Stomach (tissue), 4 donors: ENCODE measurements at regions not wholly inside any gene's neighbourhood (a gene's known extent, or its start where the extent isn't known, plus 50 kb on each side); places are given as distances from the start of the nearest gene placed in this dataset.

Experiments used
- EP300 ChIP-seq: sonication (generic); formaldehyde crosslinking; IDR thresholded peaks from one replicate; pipeline ENCODE4 v1.6.1; 2017; ENCODE audit warnings: antibody characterized with exemption
- POLR2A ChIP-seq, 4 donors: fragments of 450-650 bp; IDR thresholded peaks; one replicate each; pipeline ENCODE4 v1.6.1; 2016; ENCODE audit warnings: antibody characterized with exemption in 4 of 4, control low read depth in 2 of 4, mild to moderate bottlenecking in 1 of 4, moderate library complexity in 1 of 4
- POLR2AphosphoS5 ChIP-seq, 3 donors: sonication (generic); formaldehyde crosslinking; IDR thresholded peaks; one replicate each; pipeline ENCODE4 v1.6.1; 2016; ENCODE audit warnings: antibody characterized with exemption in 3 of 3
- TF ChIP-seq, protein P1 (sequence below), 7 experiments: fragments of 450-650 bp in 4 of 7; fragments of 200-600 bp in 3 of 7; sonication (generic) in 3 of 7; IDR thresholded peaks; one replicate each; pipeline ENCODE4 v1.5.1; 2016 to 2019; ENCODE audit warnings: antibody characterized with exemption in 7 of 7, control low read depth in 2 of 7, mild to moderate bottlenecking in 1 of 7

DNA sequence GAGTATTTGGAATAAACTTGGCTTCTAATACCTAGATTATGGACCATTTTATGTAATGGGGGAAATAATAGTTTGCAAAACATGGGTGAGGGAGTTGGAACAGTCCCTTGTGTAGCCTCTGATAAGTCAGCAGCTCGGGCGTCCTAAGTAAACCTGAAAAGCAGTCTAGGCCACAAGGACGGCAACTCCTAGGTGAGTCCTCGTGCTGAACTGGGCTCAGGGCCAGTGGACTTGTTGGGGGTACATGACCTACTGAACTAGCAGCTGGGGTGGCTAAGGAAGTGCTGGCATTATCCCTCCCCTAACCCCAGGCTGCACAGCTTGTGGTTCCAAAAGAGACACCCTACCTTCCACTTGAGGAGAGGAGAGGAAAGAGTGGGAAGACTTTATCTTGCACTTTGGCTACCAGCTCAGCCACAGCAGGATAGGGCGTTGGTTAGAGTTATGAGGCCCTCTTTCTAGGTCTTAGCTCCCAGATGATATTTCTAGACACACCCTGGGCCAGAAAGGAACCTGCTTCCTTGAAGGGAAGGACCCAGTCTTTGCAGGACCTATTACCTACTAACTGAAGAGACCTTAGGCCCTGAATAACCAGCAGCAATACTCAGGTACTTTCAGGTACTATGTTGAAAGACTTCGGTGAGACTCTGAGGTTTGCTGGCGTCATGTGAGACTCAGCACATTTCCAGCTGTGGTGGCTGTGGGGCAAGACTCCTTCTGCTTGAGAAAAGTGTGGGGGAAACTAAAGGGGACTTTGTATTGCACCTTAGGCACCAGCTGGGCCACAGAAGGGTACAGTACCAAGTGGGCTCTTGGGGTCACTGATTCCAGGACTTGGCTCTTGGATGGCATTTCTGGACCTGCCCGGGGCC lies 71.0 kb downstream of the AQP4 start:
- TF ChIP-seq POLR2AphosphoS5 (IDR thresholded peaks at IDR 0.05) = peak in 2 of 3 donors; percentile 10 to 20
- TF ChIP-seq, protein P1, sequence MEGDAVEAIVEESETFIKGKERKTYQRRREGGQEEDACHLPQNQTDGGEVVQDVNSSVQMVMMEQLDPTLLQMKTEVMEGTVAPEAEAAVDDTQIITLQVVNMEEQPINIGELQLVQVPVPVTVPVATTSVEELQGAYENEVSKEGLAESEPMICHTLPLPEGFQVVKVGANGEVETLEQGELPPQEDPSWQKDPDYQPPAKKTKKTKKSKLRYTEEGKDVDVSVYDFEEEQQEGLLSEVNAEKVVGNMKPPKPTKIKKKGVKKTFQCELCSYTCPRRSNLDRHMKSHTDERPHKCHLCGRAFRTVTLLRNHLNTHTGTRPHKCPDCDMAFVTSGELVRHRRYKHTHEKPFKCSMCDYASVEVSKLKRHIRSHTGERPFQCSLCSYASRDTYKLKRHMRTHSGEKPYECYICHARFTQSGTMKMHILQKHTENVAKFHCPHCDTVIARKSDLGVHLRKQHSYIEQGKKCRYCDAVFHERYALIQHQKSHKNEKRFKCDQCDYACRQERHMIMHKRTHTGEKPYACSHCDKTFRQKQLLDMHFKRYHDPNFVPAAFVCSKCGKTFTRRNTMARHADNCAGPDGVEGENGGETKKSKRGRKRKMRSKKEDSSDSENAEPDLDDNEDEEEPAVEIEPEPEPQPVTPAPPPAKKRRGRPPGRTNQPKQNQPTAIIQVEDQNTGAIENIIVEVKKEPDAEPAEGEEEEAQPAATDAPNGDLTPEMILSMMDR (IDR thresholded peaks at IDR 0.05) = no peak
- TF ChIP-seq POLR2A (IDR thresholded peaks at IDR 0.05) = no peak
- no peak for TF ChIP-seq EP300
